PFSK-1 (cell line): ENCODE measurements at regions not wholly inside any gene's neighbourhood (a gene's known extent, or its start where the extent isn't known, plus 50 kb on each side); places are given as distances from the start of the nearest gene placed in this dataset.

Experiments used
- POLR2AphosphoS5 ChIP-seq: IDR thresholded peaks from 2 replicates; pipeline ENCODE4 v1.6.1; 2012; ENCODE audit warnings: low read depth, mild to moderate bottlenecking, control low read depth, low read length, moderate library complexity
- SIN3A ChIP-seq: IDR thresholded peaks from 2 replicates; pipeline ENCODE4 v1.6.1; 2012; ENCODE audit warnings: mild to moderate bottlenecking, low read length, moderate library complexity, borderline replicate concordance; ENCODE audit not compliant: insufficient read depth

GRCh38 chr21:23601549-23601948 lies 2005.7 kb downstream of the MRPL39 start:
- TF ChIP-seq POLR2AphosphoS5: no peak
- no peak for TF ChIP-seq SIN3A
